ENCODE measurements at regions not wholly inside any gene's neighbourhood (a gene's known extent, or its start where the extent isn't known, plus 50 kb on each side); places are given as distances from the start of the nearest gene placed in this dataset.

DNA sequence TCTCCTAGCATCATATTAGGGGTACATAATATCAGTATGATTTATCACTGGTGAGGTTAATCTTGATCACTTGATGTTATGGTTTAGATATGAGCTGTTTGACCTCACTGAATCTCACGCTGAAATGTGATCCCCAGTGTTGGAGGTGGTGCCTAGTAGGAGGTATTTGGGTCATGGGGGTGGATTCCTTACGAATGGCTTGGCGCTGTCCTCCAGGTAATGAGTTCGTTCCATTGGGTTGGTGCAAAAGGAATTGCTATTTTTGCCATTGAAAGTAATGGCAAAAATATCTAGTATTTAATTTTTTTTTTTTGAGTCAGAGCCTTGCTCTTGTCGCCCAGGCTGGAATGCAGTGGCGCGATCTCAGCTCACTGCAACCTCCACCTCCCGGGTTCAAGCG is 326.3 kb downstream of the AASDHPPT start:
- BruUV-seq (replicated peaks), result no TSS peak
- no peak overlapping the region for H3K4me3 ChIP-seq (ENCODE audit: low read depth, low read length, poor library complexity, severe bottlenecking)
- ChIA-PET CTCF (no interaction called here), POLR2A (ENCODE audit: low non-redundant PET) (no interaction called here)
- no peak for DNase-seq (ENCODE audit: low spot score)
- H3K4me1 ChIP-seq (ENCODE audit: insufficient read depth, low read length, poor library complexity, severe bottlenecking), result no peaks in the 10 kb centered on the region
- H3K27ac ChIP-seq (ENCODE audit: low read depth, low read length, poor library complexity, severe bottlenecking), result no peak overlapping the region
- no peak for TF ChIP-seq EZH2 (IDR thresholded peaks at IDR 0.05; ENCODE audit: borderline replicate concordance, low read depth, low read length, poor library complexity, severe bottlenecking)
- TF ChIP-seq, protein P1, sequence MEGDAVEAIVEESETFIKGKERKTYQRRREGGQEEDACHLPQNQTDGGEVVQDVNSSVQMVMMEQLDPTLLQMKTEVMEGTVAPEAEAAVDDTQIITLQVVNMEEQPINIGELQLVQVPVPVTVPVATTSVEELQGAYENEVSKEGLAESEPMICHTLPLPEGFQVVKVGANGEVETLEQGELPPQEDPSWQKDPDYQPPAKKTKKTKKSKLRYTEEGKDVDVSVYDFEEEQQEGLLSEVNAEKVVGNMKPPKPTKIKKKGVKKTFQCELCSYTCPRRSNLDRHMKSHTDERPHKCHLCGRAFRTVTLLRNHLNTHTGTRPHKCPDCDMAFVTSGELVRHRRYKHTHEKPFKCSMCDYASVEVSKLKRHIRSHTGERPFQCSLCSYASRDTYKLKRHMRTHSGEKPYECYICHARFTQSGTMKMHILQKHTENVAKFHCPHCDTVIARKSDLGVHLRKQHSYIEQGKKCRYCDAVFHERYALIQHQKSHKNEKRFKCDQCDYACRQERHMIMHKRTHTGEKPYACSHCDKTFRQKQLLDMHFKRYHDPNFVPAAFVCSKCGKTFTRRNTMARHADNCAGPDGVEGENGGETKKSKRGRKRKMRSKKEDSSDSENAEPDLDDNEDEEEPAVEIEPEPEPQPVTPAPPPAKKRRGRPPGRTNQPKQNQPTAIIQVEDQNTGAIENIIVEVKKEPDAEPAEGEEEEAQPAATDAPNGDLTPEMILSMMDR (conservative IDR thresholded peaks at IDR 0.05; ENCODE audit: low read depth, low read length), result no peak
- intact Hi-C loops (cut with micrococcal nuclease; ENCODE audit: unreplicated experiment), result no loop called here
- H3K9me3 ChIP-seq (ENCODE audit: low read depth, low read length, poor library complexity, severe bottlenecking), result no peaks in the 10 kb centered on the region
- no peaks in the 10 kb centered on the region for H3K27me3 ChIP-seq (replicated peaks; ENCODE audit: insufficient read depth, low read depth, low read length, poor library complexity)
- no peaks in the 10 kb centered on the region for H3K36me3 ChIP-seq (ENCODE audit: insufficient read depth, low read length, poor library complexity, severe bottlenecking)

DNA sequence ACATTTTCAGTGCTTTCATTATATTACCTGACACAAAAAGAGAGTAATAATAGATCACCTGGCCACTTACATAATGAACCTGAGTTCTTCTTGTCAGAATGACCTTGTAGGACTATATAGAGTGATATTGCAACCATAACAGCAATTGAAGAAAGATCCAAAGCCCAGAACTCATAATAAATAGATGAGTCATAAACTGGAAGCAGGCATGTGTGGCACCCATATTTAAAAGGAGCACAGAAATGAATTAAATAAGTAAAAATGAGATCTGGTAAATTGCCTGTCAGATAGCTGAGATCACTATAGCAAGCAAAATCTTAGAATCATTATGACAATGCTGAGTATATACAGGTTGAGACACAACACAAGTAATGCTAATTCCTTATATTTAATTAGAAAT is 331.8 kb downstream of the AASDHPPT start:
- H3K4me1 ChIP-seq (ENCODE audit: insufficient read depth, low read length, poor library complexity, severe bottlenecking), result no peaks in the 10 kb centered on the region
- DNase-seq (ENCODE audit: low spot score), result no peak
- H3K27me3 ChIP-seq (replicated peaks; ENCODE audit: insufficient read depth, low read depth, low read length, poor library complexity), result no peaks in the 10 kb centered on the region
- CTCF ChIA-PET, result no interaction called here
- POLR2A ChIA-PET (ENCODE audit: low non-redundant PET), result no interaction called here
- intact Hi-C loops (cut with micrococcal nuclease; ENCODE audit: unreplicated experiment), result no loop called here
- TF ChIP-seq, protein P1 (conservative IDR thresholded peaks at IDR 0.05; ENCODE audit: low read depth, low read length), result no peak
- no peak for TF ChIP-seq EZH2 (IDR thresholded peaks at IDR 0.05; ENCODE audit: borderline replicate concordance, low read depth, low read length, poor library complexity, severe bottlenecking)
- H3K9me3 ChIP-seq (ENCODE audit: low read depth, low read length, poor library complexity, severe bottlenecking), result no peaks in the 10 kb centered on the region
- no TSS peak for BruUV-seq (replicated peaks)
- H3K4me3 ChIP-seq (ENCODE audit: low read depth, low read length, poor library complexity, severe bottlenecking), result no peak overlapping the region
- H3K27ac ChIP-seq (ENCODE audit: low read depth, low read length, poor library complexity, severe bottlenecking), result no peak overlapping the region
- no peaks in the 10 kb centered on the region for H3K36me3 ChIP-seq (ENCODE audit: insufficient read depth, low read length, poor library complexity, severe bottlenecking)

DNA sequence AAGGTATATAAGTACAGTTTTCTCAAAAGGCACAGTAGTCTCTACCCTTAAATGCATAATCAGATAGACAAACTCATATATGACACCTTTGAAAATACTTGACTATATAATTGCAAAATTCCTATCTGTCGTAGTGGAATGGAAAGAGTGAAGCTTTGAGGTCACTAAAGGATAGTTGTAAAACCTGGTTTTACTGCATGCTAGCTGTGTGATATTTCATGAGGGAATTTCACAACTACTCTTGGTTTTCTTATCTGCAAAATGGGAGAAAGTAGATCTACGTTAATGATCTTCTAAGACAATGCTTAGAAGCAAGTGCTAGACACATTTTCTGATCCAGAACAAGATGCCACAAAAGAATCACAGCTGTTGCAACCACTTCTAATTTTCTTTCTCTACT is 332.2 kb downstream of the AASDHPPT start:
- H3K4me1 ChIP-seq (ENCODE audit: insufficient read depth, low read length, poor library complexity, severe bottlenecking), result no peaks in the 10 kb centered on the region
- H3K27me3 ChIP-seq (replicated peaks; ENCODE audit: insufficient read depth, low read depth, low read length, poor library complexity), result no peaks in the 10 kb centered on the region
- H3K27ac ChIP-seq (ENCODE audit: low read depth, low read length, poor library complexity, severe bottlenecking), result no peak overlapping the region
- CTCF ChIA-PET, result no interaction called here
- TF ChIP-seq EZH2 (IDR thresholded peaks at IDR 0.05; ENCODE audit: borderline replicate concordance, low read depth, low read length, poor library complexity, severe bottlenecking), result no peak
- TF ChIP-seq, protein P1 (conservative IDR thresholded peaks at IDR 0.05; ENCODE audit: low read depth, low read length), result no peak
- H3K9me3 ChIP-seq (ENCODE audit: low read depth, low read length, poor library complexity, severe bottlenecking), result no peaks in the 10 kb centered on the region
- no TSS peak for BruUV-seq (replicated peaks)
- H3K36me3 ChIP-seq (ENCODE audit: insufficient read depth, low read length, poor library complexity, severe bottlenecking), result no peaks in the 10 kb centered on the region
- no peak overlapping the region for H3K4me3 ChIP-seq (ENCODE audit: low read depth, low read length, poor library complexity, severe bottlenecking)
- POLR2A ChIA-PET (ENCODE audit: low non-redundant PET), result no interaction called here
- no peak for DNase-seq (ENCODE audit: low spot score)
- intact Hi-C loops (cut with micrococcal nuclease; ENCODE audit: unreplicated experiment), result no loop called here

Measured in A673 (cell line).